SK-MEL-5 (cell line): ENCODE measurements at regions not wholly inside any gene's neighbourhood (a gene's known extent, or its start where the extent isn't known, plus 50 kb on each side); places are given as distances from the start of the nearest gene placed in this dataset.
"Not testable (repeated sequence)": the region's sequence is repeated elsewhere in the genome, so short reads cannot be mapped to it uniquely, and the experiment has no call there.

ENCODE experiments used
- DNase-seq: peaks from one replicate; pipeline ENCODE4 v3.0.0-alpha.2; 2016; ENCODE audit warnings: low read depth, low spot score
- in situ Hi-C: cut with HindIII; loops from 2 replicates; pipeline ENCODE4 v1.10.0; 2016; ENCODE audit warnings: low sequenced_read_pairs, high pct_unique_total_duplicates, low pct_unique_long_range_greater_than_20kb

- in situ Hi-C loops, DNase-seq: not testable (repeated sequence)
These were observed 948.6 kb upstream of the TPTE start for GRCh38 chr21:9572782-9573181.

DNA sequence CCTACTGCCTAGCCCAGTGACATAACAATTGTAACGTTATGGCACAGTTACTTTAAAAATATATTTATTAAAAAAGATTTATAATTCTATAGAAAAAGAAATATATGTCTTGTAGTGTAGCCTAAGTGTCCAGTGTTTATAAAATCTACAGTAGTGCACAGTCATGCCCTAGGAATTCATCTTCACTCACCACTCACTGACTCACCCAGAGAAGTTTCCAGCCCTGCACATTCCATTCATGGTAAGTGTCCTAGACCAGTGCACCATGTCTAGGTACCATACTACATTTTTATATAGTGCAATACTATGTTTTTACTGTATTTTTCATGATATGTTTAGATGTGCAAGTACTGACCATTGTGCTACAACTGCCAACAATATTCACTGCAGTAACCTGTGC is 947.9 kb upstream of the TPTE start:
- in situ Hi-C loops, DNase-seq: not testable (repeated sequence)

- in situ Hi-C loops, DNase-seq: not testable (repeated sequence)
These were observed 942.1 kb upstream of the TPTE start for GRCh38 chr21:9579275-9579674.

GRCh38 chr21:9587941-9588340 is 933.4 kb upstream of the TPTE start:
- DNase-seq, in situ Hi-C loops: not testable (repeated sequence)

- DNase-seq, in situ Hi-C loops: not testable (repeated sequence)
These were observed 928.8 kb upstream of the TPTE start for GRCh38 chr21:9592591-9592990.

DNA sequence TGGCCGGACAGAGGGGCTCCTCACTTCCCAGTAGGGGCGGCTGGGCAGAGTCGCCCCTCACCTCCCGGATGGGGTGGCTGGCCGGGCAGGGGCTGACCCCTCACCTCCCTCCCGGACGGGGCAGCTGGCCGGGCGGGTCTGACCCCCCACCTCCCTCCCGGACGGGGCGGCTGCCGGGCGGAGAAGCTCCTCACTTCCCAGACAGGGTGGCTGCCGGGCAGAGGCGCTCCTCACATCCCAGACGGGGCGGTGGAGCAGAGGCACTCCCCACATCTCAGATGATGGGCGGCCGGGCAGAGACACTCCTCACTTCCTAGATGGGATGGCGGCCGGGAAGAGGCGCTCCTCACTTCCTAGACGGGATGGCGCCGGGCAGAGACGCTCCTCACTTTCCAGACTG is 927.7 kb upstream of the TPTE start:
- DNase-seq, in situ Hi-C loops: not testable (repeated sequence)

GRCh38 chr21:9614011-9614410 is 907.4 kb upstream of the TPTE start:
- DNase-seq = peak; percentile 77
- in situ Hi-C loops = not testable (repeated sequence)

- in situ Hi-C loops, DNase-seq: not testable (repeated sequence)
These were observed 900.1 kb upstream of the TPTE start for GRCh38 chr21:9621121-9621793.

DNA sequence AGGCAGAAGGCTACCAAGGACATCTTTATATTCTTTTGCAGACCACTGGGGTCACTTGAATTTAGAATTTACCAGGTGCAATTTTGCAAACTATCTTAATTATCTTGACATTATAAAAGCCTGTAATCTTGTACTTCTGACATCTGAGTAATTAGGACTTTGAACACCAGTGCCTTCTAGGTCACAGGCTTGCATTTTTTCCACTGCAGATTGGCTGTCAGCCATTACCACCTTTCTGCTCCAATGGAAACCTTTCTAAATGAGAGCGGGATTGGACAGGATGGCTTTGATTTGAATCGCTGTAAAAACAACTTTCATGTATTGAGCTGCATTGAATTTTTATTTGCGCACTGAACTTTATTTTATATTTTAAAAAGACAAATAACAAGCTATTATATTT is 893.3 kb upstream of the TPTE start:
- in situ Hi-C loops, DNase-seq: not testable (repeated sequence)

GRCh38 chr21:9647409-9647808 is 874.0 kb upstream of the TPTE start:
- DNase-seq, in situ Hi-C loops: not testable (repeated sequence)

DNA sequence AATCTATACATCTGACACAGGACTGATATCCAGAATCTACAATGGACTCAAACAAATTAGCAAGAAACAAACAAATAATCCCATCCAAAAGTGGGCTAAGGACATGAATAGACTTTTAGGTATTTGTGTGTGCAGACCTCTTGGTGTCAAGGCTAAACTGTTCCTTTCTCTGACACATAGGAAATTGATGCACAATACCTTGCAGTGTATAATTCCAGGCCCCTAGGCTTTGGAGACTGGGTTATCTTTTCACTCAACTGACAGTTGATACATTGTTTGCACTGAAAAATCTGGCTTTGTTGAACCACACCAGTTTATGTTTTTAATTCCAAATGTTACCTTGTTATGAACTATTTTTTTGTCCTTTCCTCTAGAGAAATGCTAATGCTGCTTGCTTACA is 873.1 kb upstream of the TPTE start:
- DNase-seq = peak; percentile 91
- in situ Hi-C loops = not testable (repeated sequence)

DNA sequence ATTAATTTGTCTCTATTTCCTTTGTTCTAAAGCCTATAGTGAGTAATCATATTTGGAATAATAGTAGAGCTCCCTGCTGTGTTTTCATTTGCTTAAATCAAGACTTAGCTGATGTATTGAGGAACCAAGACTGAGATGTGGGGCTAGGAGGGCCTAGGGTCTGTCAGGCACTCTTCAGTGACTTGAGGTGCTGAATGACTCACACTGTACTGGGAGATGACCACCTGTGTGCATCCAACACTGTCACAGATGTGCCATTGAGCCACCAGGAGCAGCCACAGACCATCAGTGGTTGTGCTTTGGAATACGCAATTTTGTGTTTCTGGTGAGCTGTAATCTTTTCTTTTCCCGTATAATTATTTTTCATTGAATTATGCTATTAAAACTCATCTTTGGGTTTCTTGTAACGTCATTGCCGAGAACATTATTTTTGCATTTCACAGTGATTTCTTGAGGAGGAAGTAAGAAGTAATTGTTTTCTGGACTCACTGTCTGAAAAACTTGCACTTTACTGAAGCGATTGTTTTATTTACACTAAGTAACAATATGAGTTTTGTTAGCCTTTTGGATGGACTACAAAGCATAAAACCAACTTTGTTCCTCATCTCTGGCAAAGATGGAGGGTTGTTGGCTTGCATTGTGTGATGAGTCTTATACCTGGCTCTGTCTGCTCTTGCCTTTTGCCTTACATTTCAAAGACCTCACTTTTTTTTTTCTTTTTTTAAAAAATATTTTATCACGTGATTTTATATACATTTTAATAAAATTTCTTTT is 872.2 kb upstream of the TPTE start:
- in situ Hi-C loops = not testable (repeated sequence)
- DNase-seq = peak; percentile 52

- in situ Hi-C loops = not testable (repeated sequence)
- DNase-seq = peak; percentile 56
These were observed 868.6 kb upstream of the TPTE start for GRCh38 chr21:9652819-9653218.

DNA sequence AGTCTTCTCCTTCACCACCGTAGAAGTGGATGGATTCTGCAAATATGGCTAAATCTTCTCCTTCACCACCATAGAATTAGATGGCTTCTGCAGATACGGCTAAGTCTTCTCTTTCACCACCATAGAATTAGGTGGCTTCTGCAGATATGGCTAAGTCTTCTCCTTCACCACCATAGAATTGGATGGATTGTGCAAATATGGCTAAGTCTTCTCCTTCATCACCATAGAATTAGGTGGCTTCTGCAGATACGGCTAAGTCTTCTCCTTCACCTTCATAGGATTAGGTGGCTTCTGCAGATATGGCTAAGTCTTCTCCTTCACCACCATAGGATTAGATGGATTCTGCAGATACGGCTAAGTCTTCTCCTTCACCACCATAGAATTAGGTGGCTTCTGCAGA is 866.2 kb upstream of the TPTE start:
- in situ Hi-C loops, DNase-seq: not testable (repeated sequence)

GRCh38 chr21:9656455-9656854 is 864.9 kb upstream of the TPTE start:
- in situ Hi-C loops, DNase-seq: not testable (repeated sequence)

DNA sequence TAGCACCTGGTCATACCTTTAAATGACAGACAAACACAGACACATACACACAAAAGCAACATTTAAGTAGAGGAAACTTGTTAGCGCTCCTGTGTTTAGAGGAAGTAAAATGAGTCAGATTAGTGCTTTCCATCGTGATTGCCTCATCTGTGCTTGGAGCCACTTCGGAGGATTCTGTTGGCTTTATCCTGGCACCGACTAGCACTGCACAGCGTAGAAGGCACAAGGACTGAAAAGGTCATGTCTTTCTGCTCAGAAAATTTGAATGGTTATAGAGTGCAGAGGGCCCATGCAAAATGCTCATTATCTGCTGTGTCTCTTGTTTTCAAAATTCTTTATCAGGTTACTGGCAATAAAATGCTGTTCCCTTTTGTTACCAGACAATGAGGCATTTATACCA is 863.6 kb upstream of the TPTE start:
- DNase-seq = peak; percentile 95
- in situ Hi-C loops = not testable (repeated sequence)

GRCh38 chr21:9659877-9660276 is 861.5 kb upstream of the TPTE start:
- DNase-seq, in situ Hi-C loops: not testable (repeated sequence)

DNA sequence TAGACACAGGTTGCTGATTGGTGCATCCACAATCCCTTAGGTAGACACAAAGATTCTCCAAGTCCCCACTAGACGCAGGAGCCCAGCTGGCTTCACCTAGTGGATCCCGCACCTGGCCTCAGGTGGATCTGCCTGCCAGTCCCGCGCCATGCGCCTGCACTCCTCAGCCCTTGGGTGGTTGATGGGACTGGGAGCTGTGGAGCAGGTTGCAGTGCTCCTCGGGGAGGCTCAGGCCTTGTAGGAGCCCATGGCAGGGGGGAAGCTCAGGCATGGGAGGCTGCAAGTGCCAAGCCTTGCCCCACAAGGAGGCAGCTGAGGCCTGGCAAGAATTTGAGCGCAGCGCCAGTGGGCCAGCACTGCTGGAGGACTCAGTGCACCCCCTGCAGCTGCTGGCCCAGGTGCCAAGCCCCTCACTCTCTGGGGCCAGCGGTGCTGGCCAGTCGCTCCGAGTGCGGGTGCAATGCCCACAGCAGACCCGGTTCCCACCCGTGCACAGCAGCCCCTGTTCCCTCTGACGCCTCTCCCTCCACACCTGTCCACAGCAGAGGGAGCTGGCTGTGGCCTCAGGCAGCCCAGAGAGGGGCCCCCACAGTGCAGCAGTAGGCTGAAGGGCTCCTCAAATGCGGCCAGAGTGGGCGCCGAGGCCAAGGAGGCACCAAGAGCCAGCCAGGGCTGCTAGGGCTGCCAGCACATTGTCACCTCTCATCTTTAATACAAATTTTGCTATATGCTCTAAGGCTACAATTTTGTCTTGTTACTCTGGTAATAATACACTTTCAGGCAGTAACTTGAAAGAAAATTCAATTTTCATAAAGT is 857.3 kb upstream of the TPTE start:
- in situ Hi-C loops, DNase-seq: not testable (repeated sequence)
